GM19240 (cell line): ENCODE measurements at regions not wholly inside any gene's neighbourhood (a gene's known extent, or its start where the extent isn't known, plus 50 kb on each side); places are given as distances from the start of the nearest gene placed in this dataset.
A peak's percentile ranks its signal among the peaks of the same experiment; 100 is the strongest.

ENCODE experiments used
- DNase-seq: peaks from one replicate; pipeline ENCODE4 v3.0.0; 2011; ENCODE audit warnings: low spot score; ENCODE audit not compliant: insufficient read length

GRCh38 chr13:52975969-52976368, 52.6 kb upstream of the OLFM4 start:
- DNase-seq: no peak

GRCh38 chr13:52975161-52975560, 53.5 kb upstream of the OLFM4 start:
- no peak for DNase-seq

GRCh38 chr13:52974711-52975110, 53.9 kb upstream of the OLFM4 start:
- no peak for DNase-seq

GRCh38 chr13:52969373-52969772, 59.2 kb upstream of the OLFM4 start:
- DNase-seq: no peak

GRCh38 chr13:52968074-52968700, 60.4 kb upstream of the OLFM4 start:
- peak; percentile 71 for DNase-seq

- DNase-seq: no peak
These were observed 66.6 kb upstream of the OLFM4 start for GRCh38 chr13:52961987-52962386.

- no peak for DNase-seq
These were observed 67.2 kb upstream of the OLFM4 start for GRCh38 chr13:52961256-52961910.

GRCh38 chr13:52955472-52955874, 73.1 kb upstream of the OLFM4 start:
- no peak for DNase-seq

- DNase-seq: no peak
These were observed 73.8 kb upstream of the OLFM4 start for GRCh38 chr13:52954838-52955237.

GRCh38 chr13:52950436-52950956, 78.1 kb upstream of the OLFM4 start:
- DNase-seq: no peak

GRCh38 chr13:52949742-52950141, 78.9 kb upstream of the OLFM4 start:
- DNase-seq: no peak

- DNase-seq: no peak
These were observed 79.6 kb upstream of the OLFM4 start for GRCh38 chr13:52949044-52949443.

- DNase-seq: no peak
These were observed 80.7 kb upstream of the OLFM4 start for GRCh38 chr13:52947921-52948373.

- no peak for DNase-seq
These were observed 83.3 kb upstream of the OLFM4 start for GRCh38 chr13:52945348-52945747.

GRCh38 chr13:52944697-52945096, 83.9 kb upstream of the OLFM4 start:
- no peak for DNase-seq

- DNase-seq: no peak
These were observed 89.6 kb upstream of the PCDH8 start for GRCh38 chr13:52938065-52938464.

GRCh38 chr13:52936806-52937205, 88.4 kb upstream of the PCDH8 start:
- DNase-seq: no peak

GRCh38 chr13:52934258-52934657, 85.8 kb upstream of the PCDH8 start:
- DNase-seq: no peak

- DNase-seq: no peak
These were observed 85.2 kb upstream of the PCDH8 start for GRCh38 chr13:52933547-52934210.

GRCh38 chr13:52933099-52933498, 84.7 kb upstream of the PCDH8 start:
- DNase-seq: no peak

GRCh38 chr13:52932649-52933048, 84.2 kb upstream of the PCDH8 start:
- no peak for DNase-seq
